ENCODE measurements at regions not wholly inside any gene's neighbourhood (a gene's known extent, or its start where the extent isn't known, plus 50 kb on each side); places are given as distances from the start of the nearest gene placed in this dataset.

- ATAC-seq (no peak), DNase-seq (no peak)
- Histone ChIP-seq H3K9me3 (no peaks in the 10 kb centered on the region), H3K4me3 (no peak overlapping the region), H3K27me3 (no peaks in the 10 kb centered on the region), H3K27ac (no peak overlapping the region), H3K4me1 (no peaks in the 10 kb centered on the region), H3K36me3 (no peaks in the 10 kb centered on the region)
- 38% methylated on average over 3 of the region's 4 CpGs for WGBS (ENCODE audit: insufficient coverage, low coverage, low lambda C conversion rate, missing lambda C conversion rate)
- no peak for TF ChIP-seq CTCF (IDR thresholded peaks at IDR 0.05)
- TF ChIP-seq POLR2A (IDR thresholded peaks at IDR 0.05): no peak
- intact Hi-C loops (cut with DNase I): no loop called here
These were observed 92.3 kb downstream of the GYPC start for GRCh38 chr2:126748188-126748760.

GRCh38 chr2:126748929-126749518 is 93.1 kb downstream of the GYPC start:
- no peaks in the 10 kb centered on the region for H3K4me1 ChIP-seq
- TF ChIP-seq POLR2A (IDR thresholded peaks at IDR 0.05) (no peak), CTCF (IDR thresholded peaks at IDR 0.05) (no peak)
- DNase-seq (no peak), ATAC-seq (peak in 1 of 4 donors; percentile 28)
- no peaks in the 10 kb centered on the region for H3K36me3 ChIP-seq
- no peaks in the 10 kb centered on the region for H3K9me3 ChIP-seq
- no peak overlapping the region for H3K27ac ChIP-seq
- intact Hi-C loops (cut with DNase I): no loop called here
- WGBS (ENCODE audit: insufficient coverage, low coverage, low lambda C conversion rate, missing lambda C conversion rate): 79% methylated on average over 8 of the region's 9 CpGs
- no peak overlapping the region for H3K4me3 ChIP-seq
- no peaks in the 10 kb centered on the region for H3K27me3 ChIP-seq

- TF ChIP-seq CTCF (IDR thresholded peaks at IDR 0.05): no peak
- no peak for TF ChIP-seq POLR2A (IDR thresholded peaks at IDR 0.05)
- WGBS (ENCODE audit: insufficient coverage, low coverage, low lambda C conversion rate, missing lambda C conversion rate): 38% methylated on average over 1 of the region's 1 CpG
These were observed 93.6 kb downstream of the GYPC start for GRCh38 chr2:126749537-126749936.

GRCh38 chr2:126750506-126750905 is 94.5 kb downstream of the GYPC start:
- DNase-seq: no peak
- no peaks in the 10 kb centered on the region for H3K27me3 ChIP-seq
- no peak for ATAC-seq
- intact Hi-C loops (cut with DNase I): no loop called here
- H3K4me1 ChIP-seq: no peaks in the 10 kb centered on the region
- H3K4me3 ChIP-seq: no peak overlapping the region
- H3K36me3 ChIP-seq: no peaks in the 10 kb centered on the region
- TF ChIP-seq POLR2A (IDR thresholded peaks at IDR 0.05): no peak
- no peak for TF ChIP-seq CTCF (IDR thresholded peaks at IDR 0.05)
- H3K9me3 ChIP-seq: no peaks in the 10 kb centered on the region
- 73% methylated on average over 4 of the region's 4 CpGs for WGBS (ENCODE audit: insufficient coverage, low coverage, low lambda C conversion rate, missing lambda C conversion rate)
- H3K27ac ChIP-seq: no peak overlapping the region

More at GRCh38 chr2:126749537-126749936, 93.6 kb downstream of the GYPC start:
- H3K4me3 ChIP-seq: no peak overlapping the region
- H3K9me3 ChIP-seq: no peaks in the 10 kb centered on the region
- no peaks in the 10 kb centered on the region for H3K36me3 ChIP-seq
- ATAC-seq (no peak), DNase-seq (no peak)
- no peak overlapping the region for H3K27ac ChIP-seq
- H3K27me3 ChIP-seq: no peaks in the 10 kb centered on the region
- no peaks in the 10 kb centered on the region for H3K4me1 ChIP-seq
- intact Hi-C loops (cut with DNase I): no loop called here

All from right lobe of liver (tissue), 6 donors.